Osteocyte (in vitro differentiated cells): ENCODE measurements at regions not wholly inside any gene's neighbourhood (a gene's known extent, or its start where the extent isn't known, plus 50 kb on each side); places are given as distances from the start of the nearest gene placed in this dataset.
"Not testable (repeated sequence)": the region's sequence is repeated elsewhere in the genome, so short reads cannot be mapped to it uniquely, and the experiment has no call there.

Experiments
- DNase-seq: peaks from one replicate; pipeline ENCODE4 v3.0.0; 2021; ENCODE audit warnings: mixed read lengths; ENCODE audit not compliant: unreplicated experiment; ENCODE audit errors: extremely low spot score
- H3K27ac Mint-ChIP-seq: one replicate; pipeline ENCODE4 v1.8.0; 2021; ENCODE audit warnings: mild to moderate bottlenecking, mixed read lengths; ENCODE audit not compliant: unreplicated experiment
- H3K27me3 Mint-ChIP-seq: one replicate; pipeline ENCODE4 v1.8.0; 2021; ENCODE audit warnings: mixed read lengths; ENCODE audit not compliant: unreplicated experiment
- H3K36me3 Mint-ChIP-seq: one replicate; pipeline ENCODE4 v1.8.0; 2021; ENCODE audit warnings: mixed read lengths; ENCODE audit not compliant: unreplicated experiment
- H3K4me1 Mint-ChIP-seq: one replicate; pipeline ENCODE4 v1.8.0; 2021; ENCODE audit warnings: mixed read lengths; ENCODE audit not compliant: unreplicated experiment
- H3K4me3 Mint-ChIP-seq: one replicate; pipeline ENCODE4 v1.8.0; 2021; ENCODE audit warnings: mild to moderate bottlenecking, moderate library complexity, mixed read lengths; ENCODE audit not compliant: unreplicated experiment
- H3K9me3 Mint-ChIP-seq: one replicate; pipeline ENCODE4 v1.8.0; 2021; ENCODE audit warnings: mixed read lengths; ENCODE audit not compliant: unreplicated experiment
- TF ChIP-seq, protein P1 (sequence below): fragments of 200-600 bp; sonication (generic); IDR thresholded peaks from 2 replicates; pipeline ENCODE4 v1.5.0; 2021; ENCODE audit warnings: antibody characterized with exemption, mild to moderate bottlenecking, moderate library complexity

DNA sequence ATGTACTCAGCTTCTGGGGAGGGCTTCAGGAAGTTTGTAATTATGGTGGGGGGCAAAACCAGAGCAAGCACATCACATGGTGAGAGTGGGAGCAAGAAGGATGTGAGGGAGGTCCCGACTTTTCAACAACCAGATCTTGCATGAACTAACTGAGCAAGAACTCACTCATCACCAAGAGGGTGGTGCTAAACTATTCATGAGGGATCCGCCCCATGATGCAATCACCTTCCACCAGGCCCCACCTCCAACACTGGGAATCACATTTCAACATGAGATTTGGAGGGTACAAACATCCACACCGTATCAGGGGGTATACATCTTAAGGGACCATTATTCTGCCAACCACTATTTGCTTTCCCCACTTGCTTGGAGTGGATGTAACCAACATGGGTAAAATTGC lies 209.6 kb upstream of the HNRNPA3 start:
- Mint-ChIP-seq H3K4me1 (no peaks in the 10 kb centered on the region), H3K27me3 (no peaks in the 10 kb centered on the region), H3K4me3 (no peak overlapping the region), H3K9me3 (no peaks in the 10 kb centered on the region), H3K36me3 (no peaks in the 10 kb centered on the region), H3K27ac (no peak overlapping the region)
- TF ChIP-seq, protein P1, sequence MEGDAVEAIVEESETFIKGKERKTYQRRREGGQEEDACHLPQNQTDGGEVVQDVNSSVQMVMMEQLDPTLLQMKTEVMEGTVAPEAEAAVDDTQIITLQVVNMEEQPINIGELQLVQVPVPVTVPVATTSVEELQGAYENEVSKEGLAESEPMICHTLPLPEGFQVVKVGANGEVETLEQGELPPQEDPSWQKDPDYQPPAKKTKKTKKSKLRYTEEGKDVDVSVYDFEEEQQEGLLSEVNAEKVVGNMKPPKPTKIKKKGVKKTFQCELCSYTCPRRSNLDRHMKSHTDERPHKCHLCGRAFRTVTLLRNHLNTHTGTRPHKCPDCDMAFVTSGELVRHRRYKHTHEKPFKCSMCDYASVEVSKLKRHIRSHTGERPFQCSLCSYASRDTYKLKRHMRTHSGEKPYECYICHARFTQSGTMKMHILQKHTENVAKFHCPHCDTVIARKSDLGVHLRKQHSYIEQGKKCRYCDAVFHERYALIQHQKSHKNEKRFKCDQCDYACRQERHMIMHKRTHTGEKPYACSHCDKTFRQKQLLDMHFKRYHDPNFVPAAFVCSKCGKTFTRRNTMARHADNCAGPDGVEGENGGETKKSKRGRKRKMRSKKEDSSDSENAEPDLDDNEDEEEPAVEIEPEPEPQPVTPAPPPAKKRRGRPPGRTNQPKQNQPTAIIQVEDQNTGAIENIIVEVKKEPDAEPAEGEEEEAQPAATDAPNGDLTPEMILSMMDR = no peak
- no peak for DNase-seq

DNA sequence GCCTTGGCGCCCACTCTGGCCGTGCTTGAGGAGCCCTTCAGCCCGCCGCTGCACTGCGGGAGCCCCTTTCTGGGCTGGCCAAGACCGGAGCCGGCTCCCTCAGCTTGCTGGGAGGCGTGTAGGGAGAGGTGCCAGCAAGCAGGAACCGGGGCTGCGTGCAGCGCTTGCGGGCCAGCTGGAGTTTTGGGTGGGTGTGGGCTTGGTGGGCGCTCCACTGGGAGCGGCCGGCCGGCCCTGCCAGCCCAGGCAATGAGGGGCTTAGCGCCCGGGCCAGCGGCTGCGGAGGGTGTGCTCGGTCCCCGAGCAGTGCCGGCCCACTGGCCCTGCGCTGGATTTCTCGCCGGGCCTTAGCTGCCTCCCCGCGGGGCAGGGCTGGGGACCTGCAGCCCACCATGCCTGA lies 204.9 kb upstream of the HNRNPA3 start:
- H3K4me1 Mint-ChIP-seq, H3K4me3 Mint-ChIP-seq, DNase-seq, H3K36me3 Mint-ChIP-seq, H3K27me3 Mint-ChIP-seq, H3K9me3 Mint-ChIP-seq, H3K27ac Mint-ChIP-seq: not testable (repeated sequence)

DNA sequence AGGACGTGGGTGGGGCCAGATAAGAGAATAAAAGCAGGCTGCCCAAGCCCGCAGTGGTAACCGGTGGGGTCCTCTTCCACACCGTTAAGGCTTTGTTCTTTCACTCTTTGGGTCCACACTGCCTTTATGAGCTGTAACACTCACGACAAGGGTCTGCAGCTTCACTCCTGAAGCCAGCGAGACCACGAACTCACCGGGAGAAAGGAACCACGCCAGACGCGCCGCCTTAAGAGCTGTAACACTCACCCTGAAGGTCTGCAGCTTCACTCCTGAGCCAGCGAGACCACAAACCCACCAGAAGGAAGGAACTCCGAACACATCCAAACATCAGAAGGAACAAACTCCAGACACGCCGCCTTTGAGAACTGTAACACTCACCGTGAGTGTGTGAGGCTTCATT lies 203.9 kb upstream of the HNRNPA3 start:
- H3K4me1 Mint-ChIP-seq, H3K9me3 Mint-ChIP-seq, H3K27ac Mint-ChIP-seq, H3K36me3 Mint-ChIP-seq, H3K4me3 Mint-ChIP-seq, H3K27me3 Mint-ChIP-seq, DNase-seq: not testable (repeated sequence)

DNA sequence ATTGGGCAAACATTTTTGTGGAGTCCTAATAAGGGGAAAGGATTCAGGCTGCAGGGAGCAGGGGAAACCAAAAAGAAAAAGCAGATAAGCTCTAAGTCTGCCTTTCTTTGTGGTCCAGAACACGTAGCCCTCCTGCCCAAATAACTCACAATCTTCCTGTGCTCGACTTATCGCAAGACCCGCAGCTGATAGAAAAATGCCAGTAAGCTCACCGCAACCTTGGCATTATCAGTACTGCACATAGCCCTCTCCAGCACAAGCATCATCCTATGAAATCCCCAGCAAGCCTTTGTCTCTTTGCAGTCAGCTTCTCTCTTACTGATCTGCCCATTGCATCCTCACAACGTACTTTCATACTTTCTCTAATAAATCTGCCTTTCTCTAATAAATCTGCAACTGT lies 202.4 kb upstream of the HNRNPA3 start:
- H3K27ac Mint-ChIP-seq = no peak overlapping the region
- no peaks in the 10 kb centered on the region for H3K27me3 Mint-ChIP-seq
- TF ChIP-seq, protein P1 = no peak
- H3K36me3 Mint-ChIP-seq = no peaks in the 10 kb centered on the region
- H3K4me1 Mint-ChIP-seq = no peaks in the 10 kb centered on the region
- H3K4me3 Mint-ChIP-seq = no peak overlapping the region
- no peaks in the 10 kb centered on the region for H3K9me3 Mint-ChIP-seq
- no peak for DNase-seq

DNA sequence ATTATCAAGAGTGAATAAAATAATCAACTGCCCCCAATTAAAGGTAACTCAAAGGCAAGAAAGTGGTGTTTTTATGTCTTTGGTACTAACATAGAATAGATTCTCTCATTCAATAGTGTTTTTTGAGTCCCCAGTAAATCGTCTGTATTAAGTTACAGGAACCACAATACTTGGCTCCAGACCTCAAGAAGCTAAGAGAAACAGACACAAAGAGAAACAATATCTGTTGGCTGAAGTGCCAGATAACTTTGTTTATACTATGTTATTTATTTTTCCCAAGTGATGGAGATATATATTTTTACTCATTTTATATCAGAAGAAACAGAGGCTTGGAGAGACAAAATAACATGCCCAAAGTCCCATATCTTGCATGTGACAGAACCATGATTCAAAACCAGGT lies 201.7 kb upstream of the HNRNPA3 start:
- no peaks in the 10 kb centered on the region for H3K27me3 Mint-ChIP-seq
- DNase-seq = no peak

DNA sequence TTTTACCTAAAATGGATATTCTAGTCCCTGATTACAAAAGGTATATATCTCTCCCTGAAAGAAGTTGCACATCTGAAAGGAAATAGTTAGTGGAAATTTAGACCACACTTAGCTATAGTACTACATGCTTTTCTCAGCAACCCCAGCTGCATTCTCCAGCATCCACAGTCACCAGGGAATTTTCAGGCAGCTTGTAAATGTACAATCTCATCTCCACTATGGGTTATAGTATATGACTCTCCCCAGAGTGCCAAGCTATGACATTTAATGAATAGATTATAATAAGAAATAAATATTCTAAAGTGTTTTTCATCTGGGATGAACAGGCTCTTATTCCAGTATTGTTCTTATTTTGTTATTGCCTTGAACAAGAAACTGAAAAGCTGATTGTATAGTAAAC lies 197.6 kb upstream of the HNRNPA3 start:
- TF ChIP-seq, protein P1 = no peak
- Mint-ChIP-seq H3K27ac (no peak overlapping the region), H3K27me3 (no peaks in the 10 kb centered on the region), H3K9me3 (no peaks in the 10 kb centered on the region), H3K4me1 (no peaks in the 10 kb centered on the region), H3K36me3 (no peaks in the 10 kb centered on the region), H3K4me3 (no peak overlapping the region)
- no peak for DNase-seq

More for the DNA sequence above, 201.7 kb upstream of the HNRNPA3 start:
- Mint-ChIP-seq H3K4me1 (no peaks in the 10 kb centered on the region), H3K36me3 (no peaks in the 10 kb centered on the region), H3K27ac (no peak overlapping the region), H3K4me3 (no peak overlapping the region), H3K9me3 (no peaks in the 10 kb centered on the region)
- TF ChIP-seq, protein P1 = no peak
